ENCODE measurements at regions not wholly inside any gene's neighbourhood (a gene's known extent, or its start where the extent isn't known, plus 50 kb on each side); places are given as distances from the start of the nearest gene placed in this dataset.

- no peak for DNase-seq (ENCODE audit: low read depth in 1 of 2, low spot score in 1 of 2)
- H3K4me3 ChIP-seq = no peak overlapping the region
- no peaks in the 10 kb centered on the region for H3K36me3 ChIP-seq
- TF ChIP-seq CTCF (IDR thresholded peaks at IDR 0.05; ENCODE audit: low read depth, low read length) = no peak
- H3K9me3 ChIP-seq (ENCODE audit: low read depth) = no peaks in the 10 kb centered on the region
- no peaks in the 10 kb centered on the region for H3K4me1 ChIP-seq (ENCODE audit: low read depth)
- H3K27ac ChIP-seq = no peak overlapping the region
- no peaks in the 10 kb centered on the region for H3K27me3 ChIP-seq
Measured at GRCh38 chr1:212192261-212192998, 92.8 kb upstream of the PPP2R5A start.

GRCh38 chr1:212196355-212196754, 88.9 kb upstream of the PPP2R5A start:
- H3K27ac ChIP-seq = no peak overlapping the region
- DNase-seq (ENCODE audit: low read depth in 1 of 2, low spot score in 1 of 2) = no peak
- H3K4me1 ChIP-seq (ENCODE audit: low read depth) = no peaks in the 10 kb centered on the region
- no peak for TF ChIP-seq CTCF (IDR thresholded peaks at IDR 0.05; ENCODE audit: low read depth, low read length)
- H3K27me3 ChIP-seq = no peaks in the 10 kb centered on the region
- no peak overlapping the region for H3K4me3 ChIP-seq
- H3K9me3 ChIP-seq (ENCODE audit: low read depth) = no peaks in the 10 kb centered on the region
- H3K36me3 ChIP-seq = no peaks in the 10 kb centered on the region

- Histone ChIP-seq H3K9me3 (ENCODE audit: low read depth) (no peaks in the 10 kb centered on the region), H3K4me1 (ENCODE audit: low read depth) (no peaks in the 10 kb centered on the region), H3K4me3 (no peak overlapping the region), H3K27me3 (no peaks in the 10 kb centered on the region), H3K36me3 (no peaks in the 10 kb centered on the region), H3K27ac (no peak overlapping the region)
- TF ChIP-seq CTCF (IDR thresholded peaks at IDR 0.05; ENCODE audit: low read depth, low read length) = no peak
- no peak for DNase-seq (ENCODE audit: low read depth in 1 of 2, low spot score in 1 of 2)
Measured at GRCh38 chr1:212201461-212201860, 83.7 kb upstream of the PPP2R5A start.

- no peaks in the 10 kb centered on the region for H3K27me3 ChIP-seq
- no peak overlapping the region for H3K4me3 ChIP-seq
- no peak for TF ChIP-seq CTCF (IDR thresholded peaks at IDR 0.05; ENCODE audit: low read depth, low read length)
- H3K36me3 ChIP-seq = no peaks in the 10 kb centered on the region
- DNase-seq (ENCODE audit: low read depth in 1 of 2, low spot score in 1 of 2) = no peak
- H3K9me3 ChIP-seq (ENCODE audit: low read depth) = no peaks in the 10 kb centered on the region
- no peaks in the 10 kb centered on the region for H3K4me1 ChIP-seq (ENCODE audit: low read depth)
- no peak overlapping the region for H3K27ac ChIP-seq
Measured at GRCh38 chr1:212203630-212204029, 81.6 kb upstream of the PPP2R5A start.

GRCh38 chr1:212205006-212205405, 80.2 kb upstream of the PPP2R5A start:
- Histone ChIP-seq H3K4me1 (ENCODE audit: low read depth) (no peaks in the 10 kb centered on the region), H3K4me3 (no peak overlapping the region), H3K27ac (no peak overlapping the region), H3K36me3 (no peaks in the 10 kb centered on the region), H3K9me3 (ENCODE audit: low read depth) (no peaks in the 10 kb centered on the region), H3K27me3 (no peaks in the 10 kb centered on the region)
- TF ChIP-seq CTCF (IDR thresholded peaks at IDR 0.05; ENCODE audit: low read depth, low read length) = no peak
- no peak for DNase-seq (ENCODE audit: low read depth in 1 of 2, low spot score in 1 of 2)

Measured in cardiac muscle cell (in vitro differentiated cells and primary cell).